Uterus (tissue), 2 donors: ENCODE measurements at regions not wholly inside any gene's neighbourhood (a gene's known extent, or its start where the extent isn't known, plus 50 kb on each side); places are given as distances from the start of the nearest gene placed in this dataset.

Source experiments
- CTCF ChIP-seq, 4 experiments: fragments of 200-600 bp in 2 of 4; fragments of 450-650 bp in 2 of 4; sonication (generic) in 2 of 4; IDR thresholded peaks; one replicate each; pipeline ENCODE4 v1.5.1; 2016 to 2019; ENCODE audit warnings: antibody characterized with exemption in 4 of 4, mild to moderate bottlenecking in 2 of 4, moderate library complexity in 1 of 4
- POLR2A ChIP-seq, 2 donors: fragments of 450-650 bp; IDR thresholded peaks; one replicate each; pipeline ENCODE4 v1.6.1; 2016; ENCODE audit warnings: antibody characterized with exemption in 2 of 2, mild to moderate bottlenecking in 1 of 2, moderate library complexity in 1 of 2

GRCh38 chr10:9824631-9825071 is 1193.0 kb upstream of the CELF2 start:
- TF ChIP-seq CTCF (IDR thresholded peaks at IDR 0.05): no peak
- TF ChIP-seq POLR2A (IDR thresholded peaks at IDR 0.05): no peak
